ENCODE measurements at regions not wholly inside any gene's neighbourhood (a gene's known extent, or its start where the extent isn't known, plus 50 kb on each side); places are given as distances from the start of the nearest gene placed in this dataset.

DNA sequence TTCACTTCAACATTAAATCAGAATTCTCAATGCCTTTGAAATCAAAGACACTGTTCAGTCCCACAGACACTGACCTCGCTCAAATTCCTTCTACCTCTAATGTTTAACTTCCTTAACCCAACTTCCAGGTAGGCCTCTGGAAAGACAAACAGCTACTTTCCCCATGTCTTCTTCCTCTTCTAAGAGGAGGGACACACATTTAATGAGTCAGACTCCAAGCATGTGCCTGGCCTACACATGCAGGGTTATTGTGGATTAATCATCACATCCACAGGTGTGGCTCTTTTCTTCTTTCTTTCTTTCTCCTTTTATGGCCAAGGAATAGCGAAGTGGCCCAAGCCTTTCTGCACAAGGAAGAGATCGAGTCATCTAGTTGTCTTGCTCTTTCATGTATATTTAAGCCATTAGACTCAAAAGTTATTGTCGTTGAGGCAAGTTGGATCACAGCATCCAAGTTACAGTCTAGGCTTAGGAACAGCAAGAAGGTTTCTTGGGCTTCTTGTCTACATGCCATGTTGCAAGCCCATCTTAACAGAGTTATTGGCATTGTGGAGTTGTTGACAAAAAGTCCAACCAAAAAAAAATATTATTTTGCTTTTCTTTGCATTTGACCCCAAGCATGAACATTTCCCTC lies 387.8 kb downstream of the IRS1 start:
- Histone ChIP-seq H3K27me3 (ENCODE audit: control insufficient read depth in 4 of 4, insufficient read depth in 4 of 4, low read length in 3 of 4) (no peaks in the 10 kb centered on the region), H3K4me3 (ENCODE audit: low read depth in 1 of 3, low read length in 3 of 3) (no peak overlapping the region), H3K4me1 (ENCODE audit: control insufficient read depth in 4 of 4, insufficient read depth in 4 of 4, low read length in 3 of 4) (no peaks in the 10 kb centered on the region), H3K27ac (ENCODE audit: low read depth in 1 of 2, low read length in 2 of 2) (no peak overlapping the region), H3K9ac (ENCODE audit: low read depth in 1 of 2, low read length in 2 of 2) (no peak overlapping the region), H3K9me3 (ENCODE audit: control insufficient read depth in 4 of 4, low read length in 3 of 4) (no peaks in the 10 kb centered on the region), H3K36me3 (ENCODE audit: control insufficient read depth in 4 of 4, insufficient read depth in 3 of 4, low read depth in 1 of 4, low read length in 3 of 4) (no peaks in the 10 kb centered on the region)
- DNase-seq (ENCODE audit: low spot score) = no peak
- TF ChIP-seq CTCF (IDR thresholded peaks at IDR 0.05; ENCODE audit: low read depth, low read length, missing input control) = no peak
- WGBS = 82% methylated on average over 4 of the region's 4 CpGs

- Histone ChIP-seq H3K4me3 (ENCODE audit: low read depth in 1 of 3, low read length in 3 of 3) (no peak overlapping the region), H3K9ac (ENCODE audit: low read depth in 1 of 2, low read length in 2 of 2) (no peak overlapping the region), H3K27ac (ENCODE audit: low read depth in 1 of 2, low read length in 2 of 2) (no peak overlapping the region), H3K27me3 (ENCODE audit: control insufficient read depth in 4 of 4, insufficient read depth in 4 of 4, low read length in 3 of 4) (no peaks in the 10 kb centered on the region), H3K36me3 (ENCODE audit: control insufficient read depth in 4 of 4, insufficient read depth in 3 of 4, low read depth in 1 of 4, low read length in 3 of 4) (no peaks in the 10 kb centered on the region), H3K9me3 (ENCODE audit: control insufficient read depth in 4 of 4, low read length in 3 of 4) (no peaks in the 10 kb centered on the region), H3K4me1 (ENCODE audit: control insufficient read depth in 4 of 4, insufficient read depth in 4 of 4, low read length in 3 of 4) (no peaks in the 10 kb centered on the region)
- DNase-seq (ENCODE audit: low spot score) = no peak
- TF ChIP-seq EGR1 (IDR thresholded peaks at IDR 0.05; ENCODE audit: low read depth in 2 of 2) (no peak), RXRA (IDR thresholded peaks at IDR 0.05) (no peak), ATF3 (IDR thresholded peaks at IDR 0.05) (no peak), ZBTB33 (IDR thresholded peaks at IDR 0.05) (no peak), GABPA (IDR thresholded peaks at IDR 0.05 in 1 of 2, conservative IDR thresholded peaks at IDR 0.05 in 1 of 2) (no peak), FOXA1 (IDR thresholded peaks at IDR 0.05) (no peak), RAD21 (IDR thresholded peaks at IDR 0.05) (no peak), CTCF (IDR thresholded peaks at IDR 0.05; ENCODE audit: low read depth, low read length, missing input control) (no peak), HNF4A (conservative IDR thresholded peaks at IDR 0.05) (no peak), FOXA2 (IDR thresholded peaks at IDR 0.05) (no peak)
- TF ChIP-seq, protein P1, sequence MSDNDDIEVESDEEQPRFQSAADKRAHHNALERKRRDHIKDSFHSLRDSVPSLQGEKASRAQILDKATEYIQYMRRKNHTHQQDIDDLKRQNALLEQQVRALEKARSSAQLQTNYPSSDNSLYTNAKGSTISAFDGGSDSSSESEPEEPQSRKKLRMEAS (IDR thresholded peaks at IDR 0.05) = no peak
- 95% methylated on average over 3 of the region's 3 CpGs for WGBS
Measured at GRCh38 chr2:226411205-226411604, 388.4 kb downstream of the IRS1 start.

All from liver (tissue), 8 donors.